Limb (tissue), 2 donors: ENCODE measurements at regions not wholly inside any gene's neighbourhood (a gene's known extent, or its start where the extent isn't known, plus 50 kb on each side); places are given as distances from the start of the nearest gene placed in this dataset.
"Not testable (repeated sequence)": the region's sequence is repeated elsewhere in the genome, so short reads cannot be mapped to it uniquely, and the experiment has no call there.

Source experiments
- DNase-seq, 2 donors: peaks; one replicate each; pipeline ENCODE4 v3.0.0-alpha.2; 2016; ENCODE audit errors: extremely low spot score in 2 of 2

GRCh38 chr6:121548131-121548530 is 112.7 kb downstream of the GJA1 start:
- DNase-seq = no peak

GRCh38 chr6:121549736-121550135 is 114.3 kb downstream of the GJA1 start:
- DNase-seq = no peak

- DNase-seq = no peak
These were observed 115.1 kb downstream of the GJA1 start for GRCh38 chr6:121550491-121551010.

GRCh38 chr6:121555201-121555600 is 119.8 kb downstream of the GJA1 start:
- no peak for DNase-seq

DNA sequence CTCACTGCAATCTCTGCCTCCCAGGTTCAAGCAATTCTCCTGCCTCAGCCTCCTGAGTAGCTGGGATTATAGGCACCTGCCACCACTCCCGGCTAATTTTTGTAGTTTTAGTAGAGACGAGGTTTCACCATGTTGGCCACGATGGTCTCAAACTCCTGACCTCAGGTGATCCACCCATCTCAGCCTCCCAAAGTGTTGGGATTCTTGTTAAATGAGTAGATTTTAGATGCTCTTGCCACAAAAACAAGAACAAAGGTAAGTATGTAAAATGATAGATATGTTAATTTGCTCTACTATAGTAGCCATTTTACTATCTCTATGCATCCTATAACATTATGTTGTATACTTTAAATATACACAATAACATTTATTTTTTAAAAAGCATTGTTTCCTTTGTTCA is 120.7 kb downstream of the GJA1 start:
- DNase-seq = not testable (repeated sequence)

GRCh38 chr6:121557146-121557940 is 121.9 kb downstream of the GJA1 start:
- DNase-seq = no peak

DNA sequence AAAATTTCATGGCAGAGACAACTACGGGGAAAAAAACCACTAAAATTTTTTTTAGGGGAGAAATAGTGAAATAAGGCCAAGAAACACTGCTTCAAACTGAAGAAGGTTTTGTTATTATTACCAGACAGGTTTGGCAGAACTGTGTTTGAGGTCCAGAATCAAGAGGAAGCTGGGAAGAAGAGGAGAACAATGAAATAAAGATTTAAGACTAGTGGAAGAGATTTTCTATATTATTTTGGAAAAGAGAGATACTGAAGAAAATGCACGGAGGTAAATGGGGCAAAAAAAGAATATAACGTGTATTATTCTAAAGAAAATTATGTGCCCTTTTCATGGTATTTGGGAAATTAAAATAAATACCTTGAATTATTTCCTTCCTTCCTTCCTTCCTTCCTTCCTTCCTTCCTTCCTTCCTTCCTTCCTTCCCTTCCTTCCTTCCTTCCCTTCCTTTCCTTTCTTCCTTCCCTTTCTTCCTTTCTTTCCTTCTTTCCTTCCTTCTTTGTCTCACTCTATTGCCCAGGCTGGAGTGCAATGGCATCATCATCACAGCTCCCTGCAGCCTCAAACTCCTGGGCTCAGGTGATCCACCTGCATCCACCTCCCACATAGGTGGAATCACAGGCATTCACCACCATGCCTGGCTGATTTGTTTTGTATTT is 124.3 kb downstream of the GJA1 start:
- DNase-seq = no peak

GRCh38 chr6:121560476-121560875 is 125.0 kb downstream of the GJA1 start:
- no peak for DNase-seq

- DNase-seq = no peak
These were observed 127.8 kb downstream of the GJA1 start for GRCh38 chr6:121563286-121563685.

DNA sequence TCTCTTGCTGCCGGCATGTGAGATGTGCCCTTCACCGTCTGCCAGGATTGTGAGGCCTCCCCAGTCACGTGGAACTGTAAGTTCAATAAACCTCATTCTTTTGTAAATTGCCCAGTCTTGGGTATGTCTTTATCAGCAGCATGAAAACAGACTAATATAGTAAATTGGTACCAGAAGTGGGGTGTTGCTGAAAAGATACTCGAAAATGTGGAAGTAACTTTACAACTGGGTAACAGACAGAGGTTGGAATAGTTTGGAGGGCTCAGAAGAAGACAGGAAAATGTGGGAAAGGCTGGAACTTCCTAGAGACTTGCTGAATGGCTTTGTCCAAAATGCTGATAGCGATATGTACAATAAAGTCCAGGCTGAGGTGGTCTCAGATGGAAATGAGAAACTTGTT is 129.1 kb downstream of the GJA1 start:
- not testable (repeated sequence) for DNase-seq

DNA sequence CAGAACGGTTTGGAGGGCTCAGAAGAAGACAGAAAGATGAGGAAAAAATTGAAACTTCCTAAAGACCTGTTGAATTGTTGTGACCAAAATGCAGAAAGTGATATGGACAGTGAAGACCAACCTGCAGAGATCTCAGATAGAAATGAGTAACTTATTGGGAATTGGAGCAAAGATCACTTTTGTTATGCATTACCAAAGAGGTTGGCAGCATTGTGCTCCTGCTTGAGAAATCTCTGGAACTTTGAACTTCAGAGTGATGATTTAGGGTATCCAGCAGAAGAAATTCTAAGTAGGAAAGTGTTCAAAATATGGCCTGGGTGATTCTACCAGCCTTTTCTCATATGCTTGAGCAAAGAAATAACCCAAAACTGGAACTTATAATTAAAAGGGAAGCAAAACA is 136.0 kb downstream of the GJA1 start:
- no peak for DNase-seq

GRCh38 chr6:121573481-121573880 is 138.0 kb downstream of the GJA1 start:
- DNase-seq = no peak

GRCh38 chr6:121578216-121578615 is 142.8 kb downstream of the GJA1 start:
- no peak for DNase-seq

GRCh38 chr6:121579478-121579877 is 144.0 kb downstream of the GJA1 start:
- DNase-seq = no peak

GRCh38 chr6:121581327-121581726 is 145.9 kb downstream of the GJA1 start:
- no peak for DNase-seq

DNA sequence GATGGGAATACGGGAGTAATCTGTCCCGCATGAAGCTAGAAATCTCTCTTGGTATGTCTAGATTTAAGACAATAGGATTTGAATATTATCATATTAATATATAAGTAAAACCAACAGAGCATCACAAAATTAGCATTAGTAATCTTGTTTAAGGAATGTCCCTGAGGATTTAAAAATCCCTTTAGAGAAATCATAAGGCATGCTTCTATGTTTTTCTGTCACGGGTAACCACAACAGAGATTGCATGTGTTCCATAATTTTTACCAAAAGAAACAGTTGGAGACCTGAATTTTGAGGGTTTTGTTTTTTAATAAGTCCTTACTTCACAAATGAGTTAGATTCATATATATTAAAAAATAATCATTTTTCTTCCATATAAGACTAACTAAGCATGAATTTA is 146.8 kb downstream of the GJA1 start:
- no peak for DNase-seq

DNA sequence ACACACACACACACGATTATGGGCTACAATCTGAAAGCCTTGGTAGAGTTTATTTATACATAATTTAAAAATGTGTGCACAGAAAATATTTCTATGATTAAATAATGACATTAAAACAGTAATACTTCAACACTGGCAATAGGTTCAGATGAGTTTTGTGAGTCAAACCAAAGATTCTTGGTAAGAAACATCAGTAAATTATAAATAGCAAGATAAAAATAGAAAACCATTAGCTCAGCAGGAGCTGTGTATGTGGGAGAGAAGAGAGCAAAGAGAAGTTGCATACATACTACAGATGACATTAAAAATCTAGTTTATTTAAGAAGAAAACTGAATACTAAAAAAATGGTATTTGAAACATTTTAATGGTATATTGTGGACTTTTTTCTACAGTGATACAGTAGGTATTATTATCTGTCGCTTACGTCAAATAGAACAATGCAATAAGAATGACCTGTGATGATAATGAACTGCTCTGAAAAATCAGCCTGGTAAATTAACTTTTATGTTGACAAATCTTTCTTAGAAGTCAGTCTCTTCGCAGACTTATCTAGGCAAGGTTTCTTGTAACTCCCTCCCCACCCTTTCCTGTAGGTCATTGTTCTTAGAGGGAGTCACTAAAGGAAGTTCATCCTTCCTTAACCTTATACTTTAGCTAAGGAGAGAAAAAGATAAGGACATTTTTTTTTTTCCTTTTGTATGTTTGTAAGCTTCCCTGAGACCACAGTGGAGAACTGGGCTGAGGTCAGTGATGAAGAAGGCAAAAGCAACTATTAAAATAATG is 149.3 kb downstream of the GJA1 start:
- DNase-seq = peak in 1 of 2 donors; percentile 13

- no peak for DNase-seq
These were observed 155.0 kb downstream of the GJA1 start for GRCh38 chr6:121590438-121590837.

GRCh38 chr6:121590916-121591315 is 155.5 kb downstream of the GJA1 start:
- no peak for DNase-seq

DNA sequence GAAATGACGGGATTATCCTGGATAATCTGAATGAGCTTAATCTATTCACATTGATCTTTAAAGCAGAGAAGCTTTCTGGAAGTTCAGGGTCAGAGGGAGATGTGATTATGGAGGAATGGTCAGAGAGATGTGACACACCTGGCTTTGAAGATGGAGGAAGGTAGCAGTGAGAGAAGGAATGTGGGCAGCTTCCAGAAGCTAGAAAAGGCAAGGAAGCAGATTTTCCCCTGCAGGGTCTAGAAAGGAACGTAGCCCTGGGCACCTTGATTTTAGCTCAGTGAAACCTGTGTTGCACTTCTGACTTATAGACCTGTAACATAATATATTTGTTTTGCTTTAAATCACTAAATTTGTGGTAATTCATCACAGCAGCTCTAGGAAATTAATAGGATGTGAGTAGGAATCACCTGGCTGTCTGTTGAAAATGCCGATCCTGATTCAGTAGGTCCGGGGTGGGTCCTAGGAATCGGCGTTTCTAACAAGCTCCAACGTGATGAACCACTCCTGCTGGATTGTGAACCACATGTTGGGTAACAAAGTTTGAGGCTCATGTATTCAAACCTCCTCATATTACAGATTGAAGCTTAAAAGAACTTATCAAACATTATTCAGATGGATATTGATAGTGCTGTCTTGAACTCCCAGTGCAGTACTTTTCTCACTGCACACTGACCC is 157.0 kb downstream of the GJA1 start:
- no peak for DNase-seq

DNA sequence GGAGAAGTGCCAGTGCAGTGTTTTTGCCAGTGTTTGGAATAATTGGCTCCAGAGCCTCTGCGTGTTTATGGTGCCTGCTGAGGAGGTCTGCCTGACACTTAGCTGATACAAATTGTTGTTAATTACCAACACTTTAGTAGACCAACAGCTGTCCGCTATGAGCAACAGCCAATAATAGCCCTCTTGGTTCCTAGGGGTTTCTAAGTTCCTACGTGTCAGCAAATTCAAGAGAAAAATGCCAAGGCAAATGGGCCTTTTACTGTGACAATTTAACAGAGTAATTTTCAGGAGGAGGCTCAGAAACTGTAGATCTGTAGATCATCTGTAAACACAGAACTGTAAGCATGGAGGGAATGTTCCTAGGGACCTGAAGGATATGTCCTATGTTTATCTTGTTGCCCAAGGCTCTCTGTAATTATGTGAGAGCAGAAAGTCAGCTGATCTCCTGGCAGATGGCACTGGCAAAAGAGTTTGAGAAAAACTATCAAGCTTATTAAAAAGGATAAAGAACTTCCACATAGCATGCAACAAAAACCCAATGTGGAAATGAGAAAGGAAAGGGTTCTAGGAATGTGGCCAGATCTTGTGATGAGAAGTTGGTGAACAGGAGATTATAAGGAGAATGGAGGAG is 157.7 kb downstream of the GJA1 start:
- DNase-seq = no peak
